ENCODE measurements at regions not wholly inside any gene's neighbourhood (a gene's known extent, or its start where the extent isn't known, plus 50 kb on each side); places are given as distances from the start of the nearest gene placed in this dataset.

DNA sequence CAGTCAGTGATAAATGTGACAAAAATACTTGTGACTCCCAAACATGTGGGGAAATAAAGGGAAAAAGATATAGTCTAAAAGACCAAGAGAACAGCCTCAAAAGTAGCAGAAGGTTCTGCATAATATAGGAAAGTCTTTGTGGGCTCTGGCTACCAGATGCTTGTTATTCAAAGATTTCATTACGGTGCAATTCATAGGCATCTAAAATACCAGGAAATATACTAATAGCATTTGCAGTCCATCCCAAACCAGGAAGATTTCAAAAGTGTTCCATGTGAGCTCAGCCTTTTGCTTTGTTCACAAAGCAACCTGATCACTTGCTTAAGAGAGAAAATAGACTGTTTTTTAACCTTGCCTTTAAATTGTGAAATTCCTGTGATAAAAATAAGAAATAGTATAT lies 506.7 kb upstream of the MARCKS start:
- POLR2A ChIA-PET = no interaction called here
- no TSS peak for BruUV-seq (replicated peaks)
- no peak for DNase-seq (ENCODE audit: low read depth, low spot score)

DNA sequence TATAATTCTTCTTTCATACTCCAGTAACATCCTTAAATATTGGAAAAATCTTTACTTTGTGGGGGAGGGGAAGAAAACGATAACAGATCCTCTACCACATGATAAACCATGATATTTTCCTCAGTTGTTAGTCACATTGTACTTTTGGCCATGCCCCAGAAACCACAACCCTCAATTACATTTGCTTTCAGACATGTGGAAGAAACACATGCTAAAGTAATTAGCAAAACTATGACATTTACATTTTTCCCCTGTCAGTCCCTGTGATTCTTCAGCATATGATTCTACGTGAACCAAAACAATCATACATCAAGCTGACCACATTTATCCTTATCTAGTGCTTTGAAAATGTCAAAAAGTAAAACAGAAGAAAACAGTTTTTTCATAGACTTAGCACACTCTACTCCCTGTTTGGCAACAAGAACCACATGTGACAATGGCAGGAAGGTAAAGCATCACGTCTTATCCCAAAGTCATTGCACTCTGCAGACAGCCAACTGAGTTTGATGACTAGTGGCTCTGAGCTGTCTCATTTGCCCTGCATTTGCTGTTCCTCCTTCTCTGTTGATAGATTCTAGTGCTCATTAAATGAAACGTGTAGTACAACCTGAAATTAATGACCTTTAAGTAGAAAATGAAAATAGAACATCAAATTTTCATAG lies 505.8 kb upstream of the MARCKS start:
- Histone ChIP-seq H3K4me1 (ENCODE audit: control insufficient read depth in 1 of 2, insufficient read depth in 2 of 2, low read length in 2 of 2) (peaks cover 21 to 57% of the 10 kb centered on the region in 2 experiments), H3K79me2 (ENCODE audit: insufficient read depth, low read length) (no peaks in the 10 kb centered on the region), H4K20me1 (ENCODE audit: insufficient read depth) (no peaks in the 10 kb centered on the region), H3K36me3 (ENCODE audit: control insufficient read depth in 1 of 2, insufficient read depth in 2 of 2, low read length in 2 of 2) (no peaks in the 10 kb centered on the region), H2AFZ (ENCODE audit: low read depth, low read length, poor library complexity, severe bottlenecking) (no peak overlapping the region), H3K9me3 (ENCODE audit: control insufficient read depth in 1 of 2, insufficient read depth in 1 of 2, low read depth in 1 of 2, low read length in 2 of 2) (no peaks in the 10 kb centered on the region), H3K9me2 (ENCODE audit: insufficient read depth) (no peaks in the 10 kb centered on the region), H3K4me3 (replicated peaks in 1 of 2; ENCODE audit: low read depth in 1 of 2, low read length in 2 of 2) (no peak overlapping the region), H3K9ac (ENCODE audit: low read length) (peak overlapping the region; percentile 53; the same call in 1 of the 2 replicates), H3K27me3 (ENCODE audit: insufficient read depth, low read length) (no peaks in the 10 kb centered on the region), H3K4me2 (ENCODE audit: low read length) (peak overlapping the region; percentile 85), H3K27ac (ENCODE audit: low read depth, low read length) (no peak overlapping the region; the same call in 1 of the 2 replicates)
- ChIA-PET CTCF (no interaction called here), RAD21 (ENCODE audit: low non-redundant PET in 1 of 2, low total read pairs in 2 of 2, uncharacterized antibody in 2 of 2, unreplicated experiment in 2 of 2) (no interaction called here), POLR2A (interaction anchor here (0.6 to 1.2 kb wide), 2 partner anchors 11 to 507 kb away, joined by 4 to 7 read pairs; no protein-coding TSS in a partner anchor)
- ATAC-seq = no peak
- BruUV-seq (replicated peaks) = no TSS peak
- DNase-seq (ENCODE audit: low read depth, low spot score) = no peak
- intact Hi-C loops (cut with micrococcal nuclease) = loop anchor here (5.0 kb wide), 1 partner anchor 506 kb away; the partner anchor contains the start of gene MARCKS
- TF ChIP-seq FOSL1 (IDR thresholded peaks at IDR 0.05; ENCODE audit: low read depth) (no peak), SRF (IDR thresholded peaks at IDR 0.05; ENCODE audit: low read depth) (no peak), EGR1 (IDR thresholded peaks at IDR 0.05; ENCODE audit: low read depth) (no peak), POLR2A (IDR thresholded peaks at IDR 0.05; ENCODE audit: borderline replicate concordance, extremely low read depth, insufficient read depth, insufficient read length) (no peak), ZNF274 (IDR thresholded peaks at IDR 0.05; ENCODE audit: low read depth, low read length) (no peak)
- TF ChIP-seq, protein P1, sequence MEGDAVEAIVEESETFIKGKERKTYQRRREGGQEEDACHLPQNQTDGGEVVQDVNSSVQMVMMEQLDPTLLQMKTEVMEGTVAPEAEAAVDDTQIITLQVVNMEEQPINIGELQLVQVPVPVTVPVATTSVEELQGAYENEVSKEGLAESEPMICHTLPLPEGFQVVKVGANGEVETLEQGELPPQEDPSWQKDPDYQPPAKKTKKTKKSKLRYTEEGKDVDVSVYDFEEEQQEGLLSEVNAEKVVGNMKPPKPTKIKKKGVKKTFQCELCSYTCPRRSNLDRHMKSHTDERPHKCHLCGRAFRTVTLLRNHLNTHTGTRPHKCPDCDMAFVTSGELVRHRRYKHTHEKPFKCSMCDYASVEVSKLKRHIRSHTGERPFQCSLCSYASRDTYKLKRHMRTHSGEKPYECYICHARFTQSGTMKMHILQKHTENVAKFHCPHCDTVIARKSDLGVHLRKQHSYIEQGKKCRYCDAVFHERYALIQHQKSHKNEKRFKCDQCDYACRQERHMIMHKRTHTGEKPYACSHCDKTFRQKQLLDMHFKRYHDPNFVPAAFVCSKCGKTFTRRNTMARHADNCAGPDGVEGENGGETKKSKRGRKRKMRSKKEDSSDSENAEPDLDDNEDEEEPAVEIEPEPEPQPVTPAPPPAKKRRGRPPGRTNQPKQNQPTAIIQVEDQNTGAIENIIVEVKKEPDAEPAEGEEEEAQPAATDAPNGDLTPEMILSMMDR (IDR thresholded peaks at IDR 0.05 in 2 of 3, conservative IDR thresholded peaks at IDR 0.05 in 1 of 3; ENCODE audit: borderline replicate concordance in 1 of 3, insufficient read depth in 1 of 3, low read depth in 2 of 3, low read length in 2 of 3) = no peak
- TF ChIP-seq, protein P2, sequence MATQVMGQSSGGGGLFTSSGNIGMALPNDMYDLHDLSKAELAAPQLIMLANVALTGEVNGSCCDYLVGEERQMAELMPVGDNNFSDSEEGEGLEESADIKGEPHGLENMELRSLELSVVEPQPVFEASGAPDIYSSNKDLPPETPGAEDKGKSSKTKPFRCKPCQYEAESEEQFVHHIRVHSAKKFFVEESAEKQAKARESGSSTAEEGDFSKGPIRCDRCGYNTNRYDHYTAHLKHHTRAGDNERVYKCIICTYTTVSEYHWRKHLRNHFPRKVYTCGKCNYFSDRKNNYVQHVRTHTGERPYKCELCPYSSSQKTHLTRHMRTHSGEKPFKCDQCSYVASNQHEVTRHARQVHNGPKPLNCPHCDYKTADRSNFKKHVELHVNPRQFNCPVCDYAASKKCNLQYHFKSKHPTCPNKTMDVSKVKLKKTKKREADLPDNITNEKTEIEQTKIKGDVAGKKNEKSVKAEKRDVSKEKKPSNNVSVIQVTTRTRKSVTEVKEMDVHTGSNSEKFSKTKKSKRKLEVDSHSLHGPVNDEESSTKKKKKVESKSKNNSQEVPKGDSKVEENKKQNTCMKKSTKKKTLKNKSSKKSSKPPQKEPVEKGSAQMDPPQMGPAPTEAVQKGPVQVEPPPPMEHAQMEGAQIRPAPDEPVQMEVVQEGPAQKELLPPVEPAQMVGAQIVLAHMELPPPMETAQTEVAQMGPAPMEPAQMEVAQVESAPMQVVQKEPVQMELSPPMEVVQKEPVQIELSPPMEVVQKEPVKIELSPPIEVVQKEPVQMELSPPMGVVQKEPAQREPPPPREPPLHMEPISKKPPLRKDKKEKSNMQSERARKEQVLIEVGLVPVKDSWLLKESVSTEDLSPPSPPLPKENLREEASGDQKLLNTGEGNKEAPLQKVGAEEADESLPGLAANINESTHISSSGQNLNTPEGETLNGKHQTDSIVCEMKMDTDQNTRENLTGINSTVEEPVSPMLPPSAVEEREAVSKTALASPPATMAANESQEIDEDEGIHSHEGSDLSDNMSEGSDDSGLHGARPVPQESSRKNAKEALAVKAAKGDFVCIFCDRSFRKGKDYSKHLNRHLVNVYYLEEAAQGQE (IDR thresholded peaks at IDR 0.05; ENCODE audit: low read depth) = no peak

More for the DNA sequence above, 506.7 kb upstream of the MARCKS start:
- Histone ChIP-seq H3K4me2 (ENCODE audit: low read length) (peak overlapping the region; percentile 85; the same call in 1 of the 2 replicates), H3K9me3 (ENCODE audit: control insufficient read depth in 1 of 2, insufficient read depth in 1 of 2, low read depth in 1 of 2, low read length in 2 of 2) (no peaks in the 10 kb centered on the region), H2AFZ (ENCODE audit: low read depth, low read length, poor library complexity, severe bottlenecking) (peak overlapping the region; percentile 27), H3K9ac (ENCODE audit: low read length) (no peak overlapping the region), H4K20me1 (ENCODE audit: insufficient read depth) (no peaks in the 10 kb centered on the region), H3K27ac (ENCODE audit: low read depth, low read length) (no peak overlapping the region), H3K79me2 (ENCODE audit: insufficient read depth, low read length) (no peaks in the 10 kb centered on the region), H3K4me1 (ENCODE audit: control insufficient read depth in 1 of 2, insufficient read depth in 2 of 2, low read length in 2 of 2) (peaks cover 21 to 57% of the 10 kb centered on the region in 2 experiments), H3K36me3 (ENCODE audit: control insufficient read depth in 1 of 2, insufficient read depth in 2 of 2, low read length in 2 of 2) (no peaks in the 10 kb centered on the region), H3K4me3 (replicated peaks in 1 of 2; ENCODE audit: low read depth in 1 of 2, low read length in 2 of 2) (no peak overlapping the region), H3K9me2 (ENCODE audit: insufficient read depth) (no peaks in the 10 kb centered on the region), H3K27me3 (ENCODE audit: insufficient read depth, low read length) (no peaks in the 10 kb centered on the region)
- ChIA-PET CTCF (no interaction called here), RAD21 (ENCODE audit: low non-redundant PET in 1 of 2, low total read pairs in 2 of 2, uncharacterized antibody in 2 of 2, unreplicated experiment in 2 of 2) (no interaction called here)
- no peak for ATAC-seq
- intact Hi-C loops (cut with micrococcal nuclease) = loop anchor here (5.0 kb wide), 1 partner anchor 507 kb away; the partner anchor contains the start of gene MARCKS
- no peak for TF ChIP-seq EGR1 (IDR thresholded peaks at IDR 0.05; ENCODE audit: low read depth)
- TF ChIP-seq, protein P3, sequence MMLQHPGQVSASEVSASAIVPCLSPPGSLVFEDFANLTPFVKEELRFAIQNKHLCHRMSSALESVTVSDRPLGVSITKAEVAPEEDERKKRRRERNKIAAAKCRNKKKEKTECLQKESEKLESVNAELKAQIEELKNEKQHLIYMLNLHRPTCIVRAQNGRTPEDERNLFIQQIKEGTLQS (IDR thresholded peaks at IDR 0.05) = no peak
- TF ChIP-seq, protein P4, sequence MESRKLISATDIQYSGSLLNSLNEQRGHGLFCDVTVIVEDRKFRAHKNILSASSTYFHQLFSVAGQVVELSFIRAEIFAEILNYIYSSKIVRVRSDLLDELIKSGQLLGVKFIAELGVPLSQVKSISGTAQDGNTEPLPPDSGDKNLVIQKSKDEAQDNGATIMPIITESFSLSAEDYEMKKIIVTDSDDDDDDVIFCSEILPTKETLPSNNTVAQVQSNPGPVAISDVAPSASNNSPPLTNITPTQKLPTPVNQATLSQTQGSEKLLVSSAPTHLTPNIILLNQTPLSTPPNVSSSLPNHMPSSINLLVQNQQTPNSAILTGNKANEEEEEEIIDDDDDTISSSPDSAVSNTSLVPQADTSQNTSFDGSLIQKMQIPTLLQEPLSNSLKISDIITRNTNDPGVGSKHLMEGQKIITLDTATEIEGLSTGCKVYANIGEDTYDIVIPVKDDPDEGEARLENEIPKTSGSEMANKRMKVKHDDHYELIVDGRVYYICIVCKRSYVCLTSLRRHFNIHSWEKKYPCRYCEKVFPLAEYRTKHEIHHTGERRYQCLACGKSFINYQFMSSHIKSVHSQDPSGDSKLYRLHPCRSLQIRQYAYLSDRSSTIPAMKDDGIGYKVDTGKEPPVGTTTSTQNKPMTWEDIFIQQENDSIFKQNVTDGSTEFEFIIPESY (IDR thresholded peaks at IDR 0.05; ENCODE audit: extremely low read depth, insufficient replicate concordance, low read length) = no peak
